ENCODE measurements at regions not wholly inside any gene's neighbourhood (a gene's known extent, or its start where the extent isn't known, plus 50 kb on each side); places are given as distances from the start of the nearest gene placed in this dataset.

DNA sequence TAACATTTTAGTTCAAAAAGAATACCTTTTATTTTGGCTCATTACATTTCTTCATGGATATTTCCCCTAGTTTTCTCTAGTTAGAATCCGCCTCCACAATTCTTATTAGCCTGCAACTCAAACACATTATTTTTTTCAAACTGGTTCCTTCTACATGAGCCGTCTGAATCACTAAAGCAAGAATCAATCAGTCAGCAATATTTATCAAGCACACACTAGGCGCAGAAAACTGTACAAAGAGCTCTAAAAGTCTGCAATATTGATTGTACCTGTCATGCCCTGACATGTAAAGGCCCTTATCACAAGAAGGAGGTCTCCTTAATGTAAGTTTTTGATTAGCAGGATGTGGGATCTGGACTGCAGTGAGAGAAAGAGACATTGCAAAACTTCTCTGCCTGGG is 94.8 kb upstream of the CENPE start:
- H3K36me3 ChIP-seq (ENCODE audit: control insufficient read depth in 2 of 2, extremely low read depth in 1 of 2, insufficient read depth in 2 of 2, low read length in 2 of 2): no peaks in the 10 kb centered on the region
- H3K4me3 ChIP-seq (ENCODE audit: control insufficient read depth in 2 of 3, extremely low read depth in 1 of 3, insufficient read depth in 2 of 3, low read depth in 1 of 3, low read length in 3 of 3): no peak overlapping the region
- no peaks in the 10 kb centered on the region for H3K9me3 ChIP-seq (ENCODE audit: control insufficient read depth, low read depth, low read length)
- H3K79me2 ChIP-seq (ENCODE audit: control insufficient read depth, insufficient read depth, low read length): no peaks in the 10 kb centered on the region
- H4K20me1 ChIP-seq (ENCODE audit: control insufficient read depth, extremely low read depth, insufficient read depth, low read length): no peaks in the 10 kb centered on the region
- H3K27ac ChIP-seq (ENCODE audit: control insufficient read depth, insufficient read depth, low read length): no peak overlapping the region
- no peaks in the 10 kb centered on the region for H3K27me3 ChIP-seq (ENCODE audit: control insufficient read depth, extremely low read depth, insufficient read depth, low read length)
- no peaks in the 10 kb centered on the region for H3K9me1 ChIP-seq (ENCODE audit: control insufficient read depth, extremely low read depth, insufficient read depth, low read length)
- no peak overlapping the region for H2AFZ ChIP-seq (ENCODE audit: control insufficient read depth, low read length)
- DNase-seq (ENCODE audit: low read depth, low spot score): no peak
- no peak for FAIRE-seq
- no peaks in the 10 kb centered on the region for H3K4me1 ChIP-seq (ENCODE audit: control insufficient read depth, extremely low read depth, insufficient read depth, low read length)
- no peak for TF ChIP-seq EZH2 (IDR thresholded peaks at IDR 0.05; ENCODE audit: low read length)
- TF ChIP-seq, protein P1, sequence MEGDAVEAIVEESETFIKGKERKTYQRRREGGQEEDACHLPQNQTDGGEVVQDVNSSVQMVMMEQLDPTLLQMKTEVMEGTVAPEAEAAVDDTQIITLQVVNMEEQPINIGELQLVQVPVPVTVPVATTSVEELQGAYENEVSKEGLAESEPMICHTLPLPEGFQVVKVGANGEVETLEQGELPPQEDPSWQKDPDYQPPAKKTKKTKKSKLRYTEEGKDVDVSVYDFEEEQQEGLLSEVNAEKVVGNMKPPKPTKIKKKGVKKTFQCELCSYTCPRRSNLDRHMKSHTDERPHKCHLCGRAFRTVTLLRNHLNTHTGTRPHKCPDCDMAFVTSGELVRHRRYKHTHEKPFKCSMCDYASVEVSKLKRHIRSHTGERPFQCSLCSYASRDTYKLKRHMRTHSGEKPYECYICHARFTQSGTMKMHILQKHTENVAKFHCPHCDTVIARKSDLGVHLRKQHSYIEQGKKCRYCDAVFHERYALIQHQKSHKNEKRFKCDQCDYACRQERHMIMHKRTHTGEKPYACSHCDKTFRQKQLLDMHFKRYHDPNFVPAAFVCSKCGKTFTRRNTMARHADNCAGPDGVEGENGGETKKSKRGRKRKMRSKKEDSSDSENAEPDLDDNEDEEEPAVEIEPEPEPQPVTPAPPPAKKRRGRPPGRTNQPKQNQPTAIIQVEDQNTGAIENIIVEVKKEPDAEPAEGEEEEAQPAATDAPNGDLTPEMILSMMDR (optimal IDR thresholded peaks at IDR 0.05 in 1 of 3, IDR thresholded peaks at IDR 0.05 in 1 of 3, conservative IDR thresholded peaks at IDR 0.05 in 1 of 3; ENCODE audit: extremely low read depth in 1 of 3, insufficient read depth in 2 of 3, low read length in 3 of 3): no peak
- dilution Hi-C loops (cut with MboI; ENCODE audit: extremely low pct_ligation_motif_present, low sequenced_read_pairs): no loop called here
- H3K4me2 ChIP-seq (ENCODE audit: control insufficient read depth, extremely low read depth, insufficient read depth, low read depth, low read length): no peak overlapping the region
- H3K9ac ChIP-seq (ENCODE audit: control insufficient read depth, extremely low read depth, insufficient read depth, low read length): no peak overlapping the region

DNA sequence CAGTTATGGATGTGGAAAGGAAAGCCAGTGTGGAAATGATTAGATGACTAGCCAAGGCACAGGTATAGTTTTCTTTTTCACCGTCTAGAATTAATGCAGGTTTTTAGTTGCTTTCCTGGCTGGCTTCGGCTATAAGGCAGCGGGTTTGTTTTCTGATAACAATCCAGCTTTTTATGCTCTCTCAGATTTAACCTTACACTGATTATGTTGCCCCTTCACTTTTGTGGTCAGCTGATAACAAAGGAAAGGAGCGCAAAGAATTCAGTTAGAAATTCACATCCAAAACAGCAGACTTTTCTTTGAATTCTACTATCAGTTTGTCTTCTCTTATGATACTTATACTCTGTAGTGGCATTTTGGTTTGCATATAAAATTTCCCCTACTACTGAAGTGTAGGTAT is 94.2 kb upstream of the CENPE start:
- TF ChIP-seq, protein P1 (optimal IDR thresholded peaks at IDR 0.05 in 1 of 3, IDR thresholded peaks at IDR 0.05 in 1 of 3, conservative IDR thresholded peaks at IDR 0.05 in 1 of 3; ENCODE audit: extremely low read depth in 1 of 3, insufficient read depth in 2 of 3, low read length in 3 of 3): no peak
- TF ChIP-seq EZH2 (IDR thresholded peaks at IDR 0.05; ENCODE audit: low read length): no peak
- H3K27ac ChIP-seq (ENCODE audit: control insufficient read depth, insufficient read depth, low read length): no peak overlapping the region
- no peak overlapping the region for H3K4me2 ChIP-seq (ENCODE audit: control insufficient read depth, extremely low read depth, insufficient read depth, low read depth, low read length)
- H3K4me3 ChIP-seq (ENCODE audit: control insufficient read depth in 2 of 3, extremely low read depth in 1 of 3, insufficient read depth in 2 of 3, low read depth in 1 of 3, low read length in 3 of 3): no peak overlapping the region
- no peaks in the 10 kb centered on the region for H3K9me3 ChIP-seq (ENCODE audit: control insufficient read depth, low read depth, low read length)
- H3K4me1 ChIP-seq (ENCODE audit: control insufficient read depth, extremely low read depth, insufficient read depth, low read length): no peaks in the 10 kb centered on the region
- no peak for DNase-seq (ENCODE audit: low read depth, low spot score)
- H3K79me2 ChIP-seq (ENCODE audit: control insufficient read depth, insufficient read depth, low read length): no peaks in the 10 kb centered on the region
- no peaks in the 10 kb centered on the region for H4K20me1 ChIP-seq (ENCODE audit: control insufficient read depth, extremely low read depth, insufficient read depth, low read length)
- H3K36me3 ChIP-seq (ENCODE audit: control insufficient read depth in 2 of 2, extremely low read depth in 1 of 2, insufficient read depth in 2 of 2, low read length in 2 of 2): no peaks in the 10 kb centered on the region
- no peaks in the 10 kb centered on the region for H3K9me1 ChIP-seq (ENCODE audit: control insufficient read depth, extremely low read depth, insufficient read depth, low read length)
- no peak for FAIRE-seq
- no peak overlapping the region for H2AFZ ChIP-seq (ENCODE audit: control insufficient read depth, low read length)
- no peak overlapping the region for H3K9ac ChIP-seq (ENCODE audit: control insufficient read depth, extremely low read depth, insufficient read depth, low read length)
- H3K27me3 ChIP-seq (ENCODE audit: control insufficient read depth, extremely low read depth, insufficient read depth, low read length): no peaks in the 10 kb centered on the region
- dilution Hi-C loops (cut with MboI; ENCODE audit: extremely low pct_ligation_motif_present, low sequenced_read_pairs): no loop called here
